A549 (cell line): ENCODE measurements at regions not wholly inside any gene's neighbourhood (a gene's known extent, or its start where the extent isn't known, plus 50 kb on each side); places are given as distances from the start of the nearest gene placed in this dataset.

ENCODE experiments used
- ATAC-seq, 2 experiments: fragments of 200-7000 bp in 1 of 2; fragments of >200 bp in 1 of 2; cut with Nextera tagmentation in 1 of 2; cut with Tn5 transposase in 1 of 2; 3 replicates each; pipeline versions ENCODE4 v1.8.0 to v1.9.1; 2018 to 2020; ENCODE audit warnings: mild to moderate bottlenecking in 1 of 2, moderate library complexity in 1 of 2
- CTCF ChIA-PET: fragments of 300-600 bp; sonication (Branson Sonifier 250); formaldehyde crosslinking; extraction: SDS; loops from one replicate; lab custom pipeline; 2021; ENCODE audit warnings: antibody characterized with exemption, inconsistent platforms; lab: Yijun Ruan, JAX
- POLR2A ChIA-PET: fragments of 350-600 bp; formaldehyde crosslinking; extraction: SDS; loops from one replicate; lab custom pipeline; 2021; ENCODE audit warnings: antibody characterized with exemption, inconsistent platforms; lab: Yijun Ruan, JAX
- DNase-seq, 2 experiments: peaks; one replicate each; pipeline versions ENCODE4 v3.0.0 to v3.0.0-alpha.2; 2011 to 2016; ENCODE audit warnings: low read depth in 1 of 2, low spot score in 1 of 2
- FAIRE-seq: peaks from 2 replicates; lab custom pipeline; 2011; peaks lifted over from hg19 to GRCh38; lab: Jason Lieb, UNC
- H3K27ac ChIP-seq, 2 experiments: fragments of >200 bp; sonication (Bioruptor Twin); formaldehyde crosslinking; 3 replicates each; pipeline ENCODE4 v1.5.1; 2016 to 2017
- H3K4me1 ChIP-seq: fragments of >200 bp; sonication (Bioruptor Twin); formaldehyde crosslinking; 3 replicates; pipeline ENCODE4 v1.6.1; 2016
- H3K4me2 ChIP-seq: fragments of >200 bp; sonication (Bioruptor Twin); formaldehyde crosslinking; 3 replicates; pipeline ENCODE4 v1.6.1; 2016
- H3K4me3 ChIP-seq: fragments of >200 bp; sonication (Bioruptor Twin); formaldehyde crosslinking; 3 replicates; pipeline ENCODE4 v1.5.1; 2016
- H3K9me3 ChIP-seq: fragments of >200 bp; sonication (Bioruptor Twin); formaldehyde crosslinking; 3 replicates; pipeline ENCODE4 v1.6.1; 2016
- BHLHE40 ChIP-seq: IDR thresholded peaks from 2 replicates; pipeline ENCODE4 v1.6.1; 2012; ENCODE audit warnings: low read depth, low read length, inconsistent platforms
- CBX8 ChIP-seq: fragments of 200-600 bp; sonication (generic); IDR thresholded peaks from 2 replicates; pipeline ENCODE4 v1.6.1; 2016
- CEBPB ChIP-seq, 2 experiments: fragments of >200 bp in 1 of 2; sonication (Bioruptor Twin) in 1 of 2; formaldehyde crosslinking in 1 of 2; IDR thresholded peaks; 2 replicates each; pipeline ENCODE4 v1.6.1; 2012 to 2016
- EHMT2 ChIP-seq: fragments of 200-600 bp; sonication (generic); IDR thresholded peaks from 2 replicates; pipeline ENCODE4 v1.6.1; 2016; ENCODE audit warnings: antibody characterized with exemption, low read depth, mild to moderate bottlenecking, moderate library complexity
- EP300 ChIP-seq, 2 experiments: fragments of >200 bp; sonication (Bioruptor Twin); formaldehyde crosslinking; IDR thresholded peaks; 2 replicates in 1 of 2; 3 replicates in 1 of 2; pipeline ENCODE4 v1.6.1; 2016 to 2017
- FOSL2 ChIP-seq, 2 experiments: fragments of 450-650 bp in 1 of 2; fragments of >200 bp in 1 of 2; sonication (Bioruptor Twin) in 1 of 2; formaldehyde crosslinking; IDR thresholded peaks; 2 replicates each; pipeline versions ENCODE4 v1.5.0 to v1.6.1; 2016 to 2020; ENCODE audit warnings: mild to moderate bottlenecking in 1 of 2, moderate library complexity in 1 of 2
- HES2 ChIP-seq: fragments of >200 bp; sonication (Bioruptor Twin); formaldehyde crosslinking; IDR thresholded peaks from 2 replicates; pipeline ENCODE4 v1.6.1; 2016
- HEYL ChIP-seq: fragments of 250-450 bp; sonication (Bioruptor Pico); IDR thresholded peaks from 2 replicates; pipeline ENCODE4 v1.8.0; 2021; ENCODE audit warnings: mild to moderate bottlenecking, moderate library complexity
- HMGXB4 ChIP-seq: fragments of 250-450 bp; sonication (Bioruptor Pico); IDR thresholded peaks from 2 replicates; pipeline ENCODE4 v1.5.0; 2021; ENCODE audit warnings: mild to moderate bottlenecking, moderate library complexity, borderline replicate concordance
- HOXA7 ChIP-seq: fragments of 250-450 bp; sonication (Bioruptor Pico); IDR thresholded peaks from 2 replicates; pipeline ENCODE4 v1.5.0; 2020; ENCODE audit warnings: mild to moderate bottlenecking, moderate library complexity
- HOXB13 ChIP-seq: fragments of 250-450 bp; sonication (Bioruptor Pico); IDR thresholded peaks from 2 replicates; pipeline ENCODE4 v1.5.0; 2020; ENCODE audit warnings: low read depth, mild to moderate bottlenecking, moderate library complexity
- HOXB5 ChIP-seq: fragments of 250-450 bp; sonication (Bioruptor Pico); IDR thresholded peaks from 2 replicates; pipeline ENCODE4 v1.5.0; 2020; ENCODE audit warnings: mild to moderate bottlenecking, moderate library complexity
- JUN ChIP-seq, 2 experiments: fragments of >200 bp; sonication (Bioruptor Twin); formaldehyde crosslinking; IDR thresholded peaks; 2 replicates in 1 of 2; 3 replicates in 1 of 2; pipeline ENCODE4 v1.6.1; 2016 to 2017
- MAFK ChIP-seq: fragments of 450-650 bp; IDR thresholded peaks from 2 replicates; pipeline ENCODE4 v1.6.1; 2014; ENCODE audit not compliant: partially characterized antibody
- MAX ChIP-seq: IDR thresholded peaks from 2 replicates; pipeline ENCODE4 v1.6.1; 2012
- MYC ChIP-seq: IDR thresholded peaks from 2 replicates; pipeline ENCODE4 v1.6.1; 2012; ENCODE audit warnings: mild to moderate bottlenecking, inconsistent platforms, low read length, improper control_type of control experiment, borderline replicate concordance
- NFE2L2 ChIP-seq: fragments of 150-350 bp; conservative IDR thresholded peaks from 2 replicates; pipeline ENCODE4 v1.6.1; 2014; ENCODE audit warnings: low read length
- NPAS2 ChIP-seq: fragments of 250-450 bp; sonication (Bioruptor Pico); IDR thresholded peaks from 2 replicates; pipeline ENCODE4 v1.8.0; 2022; ENCODE audit warnings: mild to moderate bottlenecking, moderate library complexity, borderline replicate concordance
- NR3C1 ChIP-seq: fragments of >200 bp; sonication (Bioruptor Twin); formaldehyde crosslinking; IDR thresholded peaks from 3 replicates; pipeline ENCODE4 v1.6.1; 2017
- PHF8 ChIP-seq: fragments of 200-600 bp; sonication (generic); IDR thresholded peaks from 2 replicates; pipeline ENCODE4 v1.6.1; 2016; ENCODE audit warnings: low read depth, mild to moderate bottlenecking, antibody characterized with exemption, moderate library complexity, borderline replicate concordance
- POLR2AphosphoS2 ChIP-seq: conservative IDR thresholded peaks from 2 replicates; pipeline ENCODE4 v1.6.1; 2012; ENCODE audit warnings: low read length, improper control_type of control experiment, inconsistent platforms
- RNF2 ChIP-seq: fragments of 200-600 bp; sonication (generic); IDR thresholded peaks from 2 replicates; pipeline ENCODE4 v1.6.1; 2016; ENCODE audit warnings: low read depth, mild to moderate bottlenecking, antibody characterized with exemption, moderate library complexity, borderline replicate concordance
- ZFP36 ChIP-seq: fragments of 450-650 bp; IDR thresholded peaks from 2 replicates; pipeline ENCODE4 v1.6.1; 2014; ENCODE audit warnings: borderline replicate concordance; ENCODE audit not compliant: partially characterized antibody
- WGBS: methylation state at CpG from one replicate; pipeline ENCODE4 v1.1.6; 2017; ENCODE audit errors: missing lambda C conversion rate; 5-methylcytosine and 5-hydroxymethylcytosine counted together

DNA sequence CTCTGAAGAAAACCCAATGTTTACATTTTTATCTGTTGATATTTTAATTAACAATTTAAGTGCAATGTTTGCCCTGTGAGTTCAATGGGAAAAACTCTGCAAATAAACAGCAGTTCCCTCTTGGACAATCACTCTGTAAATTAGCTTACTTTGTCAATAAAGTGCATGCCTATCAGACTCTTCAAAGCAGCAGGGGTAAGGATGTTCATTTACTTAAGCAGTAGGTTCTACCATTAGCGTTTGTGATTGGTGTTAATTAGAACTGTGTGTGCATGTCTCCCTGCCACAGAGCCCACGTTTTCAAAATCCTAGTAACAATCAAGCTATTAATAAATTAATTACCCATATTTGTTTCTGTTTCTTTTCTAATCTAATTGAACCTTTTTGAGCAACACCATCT lies 1921.6 kb upstream of the WWC1 start:
- POLR2A ChIA-PET, result interaction anchor here (0.6 kb wide), 1 partner anchor 58 kb away, joined by 4 read pairs; no protein-coding TSS in a partner anchor
- CTCF ChIA-PET, result no interaction called here

GRCh38 chr5:166370928-166371690 lies 1920.3 kb upstream of the WWC1 start:
- ATAC-seq, result peak in 1 of 2 experiments; percentile 68; a peak in 2 of 6 replicates
- Histone ChIP-seq H3K4me3 (peak overlapping the region; percentile 40), H3K9me3 (no peaks in the 10 kb centered on the region), H3K27ac (peak overlapping the region in 1 of 2 experiments; percentile 26; a peak in 2 of 6 replicates), H3K4me1 (no peaks in the 10 kb centered on the region), H3K4me2 (peak overlapping the region; percentile 65)
- CTCF ChIA-PET, result interaction anchor here (1.0 kb wide), 1 partner anchor 20 kb away, joined by 3 read pairs; no protein-coding TSS in a partner anchor
- no peak for TF ChIP-seq JUN (IDR thresholded peaks at IDR 0.05)
- no peak for TF ChIP-seq FOSL2 (IDR thresholded peaks at IDR 0.05)
- no peak for TF ChIP-seq FOSL2 (CRISPR knock-in tag; IDR thresholded peaks at IDR 0.05)
- no peak for TF ChIP-seq HOXA7
- TF ChIP-seq CBX8, result no peak
- TF ChIP-seq PHF8, result no peak
- TF ChIP-seq NPAS2 (CRISPR knock-in tag), result no peak
- no peak for TF ChIP-seq NR3C1
- TF ChIP-seq HEYL (CRISPR knock-in tag), result no peak
- no peak for TF ChIP-seq HOXB13 (CRISPR knock-in tag)
- no peak for TF ChIP-seq EP300 (IDR thresholded peaks at IDR 0.05)
- TF ChIP-seq RNF2, result no peak
- TF ChIP-seq CEBPB (IDR thresholded peaks at IDR 0.05), result no peak
- no peak for TF ChIP-seq BHLHE40
- no peak for TF ChIP-seq ZFP36
- TF ChIP-seq HMGXB4 (CRISPR knock-in tag), result no peak
- no peak for TF ChIP-seq EHMT2
- no peak for TF ChIP-seq MAFK
- no peak for TF ChIP-seq POLR2AphosphoS2
- TF ChIP-seq MYC, result no peak
- no peak for FAIRE-seq
- WGBS, result 21% methylated on average over 6 of the region's 6 CpGs
- POLR2A ChIA-PET, result no interaction called here
- DNase-seq, result no peak

More for the DNA sequence above, 1921.6 kb upstream of the WWC1 start:
- ATAC-seq (no peak), DNase-seq (no peak), FAIRE-seq (peak; percentile 13)
- no peak overlapping the region for H3K27ac ChIP-seq
- H3K4me3 ChIP-seq, result no peak overlapping the region
- 25% methylated on average over 2 of the region's 2 CpGs for WGBS
- TF ChIP-seq HOXB5 (CRISPR knock-in tag) (no peak), NFE2L2 (no peak), NPAS2 (CRISPR knock-in tag) (no peak), MAX (no peak), HES2 (no peak), CBX8 (no peak)
- H3K4me2 ChIP-seq, result no peak overlapping the region
- H3K9me3 ChIP-seq, result no peaks in the 10 kb centered on the region
- no peaks in the 10 kb centered on the region for H3K4me1 ChIP-seq
